Mammary epithelial cell (primary cell): ENCODE measurements at regions not wholly inside any gene's neighbourhood (a gene's known extent, or its start where the extent isn't known, plus 50 kb on each side); places are given as distances from the start of the nearest gene placed in this dataset.

ENCODE experiments used
- CTCF ChIP-seq, 2 donors: IDR thresholded peaks in 1 of 2; conservative IDR thresholded peaks in 1 of 2; 2 replicates each; pipeline ENCODE4 v1.5.1; 2011 to 2012; ENCODE audit warnings: inconsistent platforms in 2 of 2, low read length in 2 of 2, mild to moderate bottlenecking in 2 of 2, control low read depth in 1 of 2, low read depth in 1 of 2; ENCODE audit not compliant: insufficient read depth in 1 of 2; ENCODE audit errors: extremely low read depth in 1 of 2
- EZH2 ChIP-seq: IDR thresholded peaks from 2 replicates; pipeline ENCODE4 v1.6.1; 2012; ENCODE audit warnings: low read length, inconsistent platforms, borderline replicate concordance

GRCh38 chrX:139113708-139114107 is 402.2 kb upstream of the FGF13 start:
- TF ChIP-seq CTCF (conservative IDR thresholded peaks at IDR 0.05 in 1 of 2, IDR thresholded peaks at IDR 0.05 in 1 of 2; ENCODE audit: extremely low read depth in 1 of 2, insufficient read depth in 1 of 2, low read depth in 1 of 2, low read length in 2 of 2) (no peak), EZH2 (no peak)
